HepG2 (cell line): ENCODE measurements at regions not wholly inside any gene's neighbourhood (a gene's known extent, or its start where the extent isn't known, plus 50 kb on each side); places are given as distances from the start of the nearest gene placed in this dataset.

Source experiments
- ADNP ChIP-seq: sonication (generic); formaldehyde crosslinking; IDR thresholded peaks from 2 replicates; pipeline ENCODE4 v1.4.0; 2020; ENCODE audit warnings: missing genetic modification reagents
- HMGXB4 ChIP-seq, 2 experiments: sonication (generic) in 1 of 2; formaldehyde crosslinking in 1 of 2; IDR thresholded peaks; 2 replicates each; pipeline versions ENCODE4 v1.4.0 to v1.6.1; 2018 to 2020; ENCODE audit warnings: missing genetic modification reagents in 2 of 2, borderline replicate concordance in 1 of 2, low read depth in 1 of 2, mild to moderate bottlenecking in 1 of 2, missing biosample characterization in 1 of 2
- POLR2A ChIP-seq, 2 experiments: IDR thresholded peaks; 2 replicates each; pipeline ENCODE4 v1.6.1; 2011; ENCODE audit warnings: low read depth in 2 of 2, low read length in 2 of 2, mild to moderate bottlenecking in 1 of 2, moderate library complexity in 1 of 2; ENCODE audit not compliant: insufficient read depth in 1 of 2
- TBP ChIP-seq: sonication (generic); formaldehyde crosslinking; IDR thresholded peaks from 2 replicates; pipeline ENCODE4 v1.5.0; 2020; ENCODE audit warnings: missing genetic modification reagents
- ZSCAN29 ChIP-seq: sonication (generic); formaldehyde crosslinking; conservative IDR thresholded peaks from 2 replicates; pipeline ENCODE4 v1.4.0; 2020; ENCODE audit warnings: mild to moderate bottlenecking, missing genetic modification reagents

DNA sequence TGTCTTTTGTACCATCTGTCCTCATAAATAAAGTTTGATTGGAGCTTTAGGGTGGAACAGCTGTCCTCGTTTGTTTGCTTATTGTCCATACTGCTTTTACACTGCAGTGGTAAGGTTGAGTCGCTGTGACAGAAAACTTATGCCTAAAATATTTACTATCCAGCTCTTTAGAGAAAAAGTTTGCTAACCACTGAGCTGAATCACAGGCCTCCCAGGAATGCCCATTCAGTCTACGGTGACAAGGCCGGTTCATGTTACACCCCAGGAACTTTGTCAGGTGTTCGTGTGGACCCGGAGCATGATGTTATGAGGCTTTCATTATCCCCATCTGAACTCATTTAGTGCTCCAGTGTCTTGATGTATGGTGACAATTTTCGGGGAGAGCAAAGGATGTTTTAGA, 401.1 kb downstream of the SAMD5 start:
- no peak for TF ChIP-seq ADNP (CRISPR knock-in tag)
- no peak for TF ChIP-seq HMGXB4 (CRISPR knock-in tag; IDR thresholded peaks at IDR 0.05; ENCODE audit: borderline replicate concordance in 1 of 2, low read depth in 1 of 2)
- TF ChIP-seq POLR2A (IDR thresholded peaks at IDR 0.05; ENCODE audit: insufficient read depth in 1 of 2, low read depth in 2 of 2, low read length in 2 of 2): no peak
- TF ChIP-seq TBP (CRISPR knock-in tag): no peak
- no peak for TF ChIP-seq ZSCAN29
